ENCODE measurements at regions not wholly inside any gene's neighbourhood (a gene's known extent, or its start where the extent isn't known, plus 50 kb on each side); places are given as distances from the start of the nearest gene placed in this dataset.

GRCh38 chr21:36605426-36605825 lies 93.5 kb upstream of the SIM2 start:
- peaks cover 4% of the 10 kb centered on the region for H3K9me3 ChIP-seq (replicated peaks; ENCODE audit: low read length)
- no peak overlapping the region for H3K4me3 ChIP-seq (ENCODE audit: low read length)
- peaks cover 2% of the 10 kb centered on the region for H3K4me1 ChIP-seq (ENCODE audit: control insufficient read depth, insufficient read depth, low read length)
- no peak overlapping the region for H3K4me2 ChIP-seq (ENCODE audit: low read length)
- H3K36me3 ChIP-seq (ENCODE audit: insufficient read depth, low read length), result no peaks in the 10 kb centered on the region
- peaks cover 45% of the 10 kb centered on the region for H3K27me3 ChIP-seq (ENCODE audit: control insufficient read depth, insufficient read depth, low read length)
- no peak overlapping the region for H3K9ac ChIP-seq (ENCODE audit: low read depth, low read length)

GRCh38 chr21:36606287-36606982 lies 92.5 kb upstream of the SIM2 start:
- no peak overlapping the region for H3K4me2 ChIP-seq (ENCODE audit: low read length)
- H3K9me3 ChIP-seq (replicated peaks; ENCODE audit: low read length), result peaks cover 4% of the 10 kb centered on the region
- H3K27me3 ChIP-seq (ENCODE audit: control insufficient read depth, insufficient read depth, low read length), result peaks cover 42% of the 10 kb centered on the region
- no peak overlapping the region for H3K4me3 ChIP-seq (ENCODE audit: low read length)
- peaks cover 3% of the 10 kb centered on the region for H3K4me1 ChIP-seq (ENCODE audit: control insufficient read depth, insufficient read depth, low read length)
- H3K9ac ChIP-seq (ENCODE audit: low read depth, low read length), result no peak overlapping the region
- H3K36me3 ChIP-seq (ENCODE audit: insufficient read depth, low read length), result no peaks in the 10 kb centered on the region

GRCh38 chr21:36606983-36607325 lies 92.0 kb upstream of the SIM2 start:
- H3K36me3 ChIP-seq (ENCODE audit: insufficient read depth, low read length), result no peaks in the 10 kb centered on the region
- H3K4me2 ChIP-seq (ENCODE audit: low read length), result no peak overlapping the region
- H3K9me3 ChIP-seq (replicated peaks; ENCODE audit: low read length), result peaks cover 4% of the 10 kb centered on the region
- H3K9ac ChIP-seq (ENCODE audit: low read depth, low read length), result no peak overlapping the region
- peaks cover 3% of the 10 kb centered on the region for H3K4me1 ChIP-seq (ENCODE audit: control insufficient read depth, insufficient read depth, low read length)
- peaks cover 45% of the 10 kb centered on the region for H3K27me3 ChIP-seq (ENCODE audit: control insufficient read depth, insufficient read depth, low read length)
- H3K4me3 ChIP-seq (ENCODE audit: low read length), result no peak overlapping the region

GRCh38 chr21:36608041-36608896 lies 90.6 kb upstream of the SIM2 start:
- Histone ChIP-seq H3K36me3 (ENCODE audit: insufficient read depth, low read length) (no peaks in the 10 kb centered on the region), H3K4me2 (ENCODE audit: low read length) (no peak overlapping the region), H3K9ac (ENCODE audit: low read depth, low read length) (no peak overlapping the region), H3K9me3 (replicated peaks; ENCODE audit: low read length) (peaks cover 4% of the 10 kb centered on the region), H3K4me3 (ENCODE audit: low read length) (no peak overlapping the region), H3K27me3 (ENCODE audit: control insufficient read depth, insufficient read depth, low read length) (peaks cover 46% of the 10 kb centered on the region), H3K4me1 (ENCODE audit: control insufficient read depth, insufficient read depth, low read length) (peaks cover 3% of the 10 kb centered on the region)

- Histone ChIP-seq H3K36me3 (ENCODE audit: insufficient read depth, low read length) (no peaks in the 10 kb centered on the region), H3K9me3 (replicated peaks; ENCODE audit: low read length) (peaks cover 4% of the 10 kb centered on the region), H3K9ac (ENCODE audit: low read depth, low read length) (no peak overlapping the region), H3K4me1 (ENCODE audit: control insufficient read depth, insufficient read depth, low read length) (peaks cover 3% of the 10 kb centered on the region), H3K4me3 (ENCODE audit: low read length) (no peak overlapping the region), H3K27me3 (ENCODE audit: control insufficient read depth, insufficient read depth, low read length) (peaks cover 47% of the 10 kb centered on the region), H3K4me2 (ENCODE audit: low read length) (no peak overlapping the region)
Observed at GRCh38 chr21:36608897-36609225, 90.1 kb upstream of the SIM2 start.

- Histone ChIP-seq H3K9me3 (replicated peaks; ENCODE audit: low read length) (peaks cover 4% of the 10 kb centered on the region), H3K4me3 (ENCODE audit: low read length) (no peak overlapping the region), H3K4me2 (ENCODE audit: low read length) (no peak overlapping the region), H3K4me1 (ENCODE audit: control insufficient read depth, insufficient read depth, low read length) (peaks cover 3% of the 10 kb centered on the region), H3K36me3 (ENCODE audit: insufficient read depth, low read length) (no peaks in the 10 kb centered on the region), H3K9ac (ENCODE audit: low read depth, low read length) (no peak overlapping the region), H3K27me3 (ENCODE audit: control insufficient read depth, insufficient read depth, low read length) (peaks cover 49% of the 10 kb centered on the region)
Observed at GRCh38 chr21:36609654-36610053, 89.3 kb upstream of the SIM2 start.

GRCh38 chr21:36610201-36610600 lies 88.7 kb upstream of the SIM2 start:
- Histone ChIP-seq H3K4me1 (ENCODE audit: control insufficient read depth, insufficient read depth, low read length) (peaks cover 3% of the 10 kb centered on the region), H3K9me3 (replicated peaks; ENCODE audit: low read length) (peaks cover 4% of the 10 kb centered on the region), H3K4me3 (ENCODE audit: low read length) (no peak overlapping the region), H3K36me3 (ENCODE audit: insufficient read depth, low read length) (no peaks in the 10 kb centered on the region), H3K27me3 (ENCODE audit: control insufficient read depth, insufficient read depth, low read length) (peaks cover 49% of the 10 kb centered on the region), H3K4me2 (ENCODE audit: low read length) (no peak overlapping the region), H3K9ac (ENCODE audit: low read depth, low read length) (no peak overlapping the region)

- Histone ChIP-seq H3K27me3 (ENCODE audit: control insufficient read depth, insufficient read depth, low read length) (peaks cover 51% of the 10 kb centered on the region), H3K9ac (ENCODE audit: low read depth, low read length) (no peak overlapping the region), H3K9me3 (replicated peaks; ENCODE audit: low read length) (peaks cover 4% of the 10 kb centered on the region), H3K4me1 (ENCODE audit: control insufficient read depth, insufficient read depth, low read length) (peaks cover 3% of the 10 kb centered on the region), H3K4me2 (ENCODE audit: low read length) (no peak overlapping the region), H3K4me3 (ENCODE audit: low read length) (no peak overlapping the region), H3K36me3 (ENCODE audit: insufficient read depth, low read length) (no peaks in the 10 kb centered on the region)
Observed at GRCh38 chr21:36610935-36611334, 88.0 kb upstream of the SIM2 start.

- Histone ChIP-seq H3K4me3 (ENCODE audit: low read length) (no peak overlapping the region), H3K9ac (ENCODE audit: low read depth, low read length) (no peak overlapping the region), H3K36me3 (ENCODE audit: insufficient read depth, low read length) (no peaks in the 10 kb centered on the region), H3K9me3 (replicated peaks; ENCODE audit: low read length) (peaks cover 4% of the 10 kb centered on the region), H3K4me1 (ENCODE audit: control insufficient read depth, insufficient read depth, low read length) (peaks cover 3% of the 10 kb centered on the region), H3K27me3 (ENCODE audit: control insufficient read depth, insufficient read depth, low read length) (peaks cover 51% of the 10 kb centered on the region), H3K4me2 (ENCODE audit: low read length) (no peak overlapping the region)
Observed at GRCh38 chr21:36611379-36611778, 87.5 kb upstream of the SIM2 start.

- H3K4me1 ChIP-seq (ENCODE audit: control insufficient read depth, insufficient read depth, low read length), result peaks cover 3% of the 10 kb centered on the region
- peaks cover 4% of the 10 kb centered on the region for H3K9me3 ChIP-seq (replicated peaks; ENCODE audit: low read length)
- no peaks in the 10 kb centered on the region for H3K36me3 ChIP-seq (ENCODE audit: insufficient read depth, low read length)
- H3K27me3 ChIP-seq (ENCODE audit: control insufficient read depth, insufficient read depth, low read length), result peaks cover 51% of the 10 kb centered on the region
- H3K4me3 ChIP-seq (ENCODE audit: low read length), result no peak overlapping the region
- H3K9ac ChIP-seq (ENCODE audit: low read depth, low read length), result no peak overlapping the region
- no peak overlapping the region for H3K4me2 ChIP-seq (ENCODE audit: low read length)
Observed at GRCh38 chr21:36613059-36613458, 85.9 kb upstream of the SIM2 start.

- Histone ChIP-seq H3K9ac (ENCODE audit: low read depth, low read length) (no peak overlapping the region), H3K4me2 (ENCODE audit: low read length) (no peak overlapping the region), H3K36me3 (ENCODE audit: insufficient read depth, low read length) (no peaks in the 10 kb centered on the region)
Observed at GRCh38 chr21:36613554-36613953, 85.4 kb upstream of the SIM2 start.

More at GRCh38 chr21:36613554-36613953, 85.4 kb upstream of the SIM2 start:
- H3K27me3 ChIP-seq (ENCODE audit: control insufficient read depth, insufficient read depth, low read length), result peaks cover 47% of the 10 kb centered on the region
- peaks cover 3% of the 10 kb centered on the region for H3K4me1 ChIP-seq (ENCODE audit: control insufficient read depth, insufficient read depth, low read length)
- H3K9me3 ChIP-seq (replicated peaks; ENCODE audit: low read length), result peaks cover 4% of the 10 kb centered on the region
- H3K4me3 ChIP-seq (ENCODE audit: low read length), result no peak overlapping the region
